OCI-LY3 (cell line): ENCODE measurements at regions not wholly inside any gene's neighbourhood (a gene's known extent, or its start where the extent isn't known, plus 50 kb on each side); places are given as distances from the start of the nearest gene placed in this dataset.
A peak's percentile ranks its signal among the peaks of the same experiment; 100 is the strongest.

Experiments used
- H2AFZ ChIP-seq: fragments of 200-600, 300-600 bp; shearing (Covaris generic); 2 replicates; pipeline ENCODE4 v1.6.0; 2014; ENCODE audit warnings: antibody characterized with exemption, low read depth, low read length
- H3K27ac ChIP-seq: fragments of 200-600, 300-600 bp; sonication (generic); 2 replicates; pipeline ENCODE4 v1.5.1; 2014; ENCODE audit warnings: mild to moderate bottlenecking, low read length, moderate library complexity, mixed read lengths
- H3K27me3 ChIP-seq: fragments of 200-600, 300-600 bp; sonication (generic); 2 replicates; pipeline ENCODE4 v1.6.1; 2014; ENCODE audit warnings: low read depth, low read length, mixed read lengths
- H3K36me3 ChIP-seq: fragments of 200-600, 300-600 bp; sonication (generic); replicated peaks from 2 replicates; pipeline ENCODE3; 2014; ENCODE audit warnings: low read depth, low read length, mixed read lengths
- H3K4me1 ChIP-seq: fragments of 300-600, 200-600 bp; sonication (generic); 2 replicates; pipeline ENCODE4 v1.6.1; 2014; ENCODE audit warnings: low read length, mixed read lengths
- H3K4me2 ChIP-seq: fragments of 200-600, 300-600 bp; sonication (generic); 2 replicates; pipeline ENCODE4 v1.6.1; 2014; ENCODE audit warnings: low read length, mixed read lengths
- H3K4me3 ChIP-seq: fragments of 300-600, 200-600 bp; sonication (generic); 2 replicates; pipeline ENCODE4 v1.5.1; 2014; ENCODE audit warnings: antibody characterized with exemption, mild to moderate bottlenecking, low read length, moderate library complexity
- H3K79me2 ChIP-seq: fragments of 300-600, 200-600 bp; shearing (Covaris generic); 2 replicates; pipeline ENCODE4 v1.6.1; 2014; ENCODE audit warnings: mild to moderate bottlenecking, low read length, mixed read lengths
- H3K9ac ChIP-seq: fragments of 300-600, 200-600 bp; shearing (Covaris generic); 2 replicates; pipeline ENCODE4 v1.6.0; 2014; ENCODE audit warnings: mild to moderate bottlenecking, low read length, moderate library complexity
- H3K9me3 ChIP-seq: fragments of 200-600, 300-600 bp; shearing (Covaris generic); 2 replicates; pipeline ENCODE4 v1.6.1; 2014; ENCODE audit warnings: low read length, mixed read lengths; ENCODE audit not compliant: insufficient read depth
- H4K20me1 ChIP-seq: fragments of 200-600, 300-600 bp; sonication (generic); 2 replicates; pipeline ENCODE4 v1.6.1; 2016; ENCODE audit warnings: low read length, mixed read lengths; ENCODE audit not compliant: insufficient read depth
- CTCF ChIP-seq: fragments of 200-600, 300-600 bp; sonication (generic); IDR thresholded peaks from 2 replicates; pipeline ENCODE4 v1.5.1; 2014; ENCODE audit warnings: antibody characterized with exemption, low read length, low read depth
- EZH2phosphoT487 ChIP-seq: fragments of 200-600 bp; shearing (Covaris generic); IDR thresholded peaks from 2 replicates; pipeline ENCODE4 v1.6.1; 2018; ENCODE audit warnings: antibody characterized with exemption, mixed run types, low read depth

GRCh38 chr21:35338881-35339632 is 290.0 kb upstream of the RUNX1 start:
- no peaks in the 10 kb centered on the region for H3K79me2 ChIP-seq
- peak overlapping the region; percentile 28 for H3K4me2 ChIP-seq
- H3K9me3 ChIP-seq = 0 out of 2 replicates have a peak, but pooled peaks cover 6% of the 10 kb centered on the region
- H3K27ac ChIP-seq = peak overlapping the region; percentile 98
- no peaks in the 10 kb centered on the region for H3K27me3 ChIP-seq
- peaks cover 94% of the 10 kb centered on the region for H3K4me1 ChIP-seq
- H3K9ac ChIP-seq = peak overlapping the region; percentile 86
- no peak overlapping the region for H2AFZ ChIP-seq
- no peak overlapping the region for H3K4me3 ChIP-seq
- peaks cover 23% of the 10 kb centered on the region for H3K36me3 ChIP-seq
- TF ChIP-seq CTCF (no peak), EZH2phosphoT487 (no peak)
- H4K20me1 ChIP-seq = no peaks in the 10 kb centered on the region

- Histone ChIP-seq H3K4me2 (no peak overlapping the region), H3K27me3 (no peaks in the 10 kb centered on the region), H3K4me3 (no peak overlapping the region), H3K9me3 (0 out of 2 replicates have a peak, but pooled peaks cover 6% of the 10 kb centered on the region), H3K4me1 (peaks cover 94% of the 10 kb centered on the region), H3K79me2 (no peaks in the 10 kb centered on the region), H3K9ac (no peak overlapping the region), H2AFZ (no peak overlapping the region), H3K27ac (peak overlapping the region; percentile 98), H3K36me3 (peaks cover 22% of the 10 kb centered on the region), H4K20me1 (no peaks in the 10 kb centered on the region)
- no peak for TF ChIP-seq CTCF
Observed at GRCh38 chr21:35338281-35338680, 289.2 kb upstream of the RUNX1 start.

GRCh38 chr21:35337573-35337972 is 288.5 kb upstream of the RUNX1 start:
- Histone ChIP-seq H3K4me2 (no peak overlapping the region), H3K79me2 (no peaks in the 10 kb centered on the region), H4K20me1 (no peaks in the 10 kb centered on the region), H3K27ac (peak overlapping the region; percentile 98), H3K9me3 (0 out of 2 replicates have a peak, but pooled peaks cover 6% of the 10 kb centered on the region), H3K36me3 (peaks cover 25% of the 10 kb centered on the region), H3K4me1 (peaks cover 93% of the 10 kb centered on the region), H3K9ac (no peak overlapping the region), H3K27me3 (no peaks in the 10 kb centered on the region), H2AFZ (no peak overlapping the region), H3K4me3 (no peak overlapping the region)
- TF ChIP-seq CTCF (no peak), EZH2phosphoT487 (no peak)

- no peaks in the 10 kb centered on the region for H3K79me2 ChIP-seq
- no peak for TF ChIP-seq CTCF
- no peak for TF ChIP-seq EZH2phosphoT487
- no peaks in the 10 kb centered on the region for H3K27me3 ChIP-seq
- no peak overlapping the region for H3K4me2 ChIP-seq
- peaks cover 27% of the 10 kb centered on the region for H3K36me3 ChIP-seq
- no peaks in the 10 kb centered on the region for H4K20me1 ChIP-seq
- H3K9me3 ChIP-seq = 0 out of 2 replicates have a peak, but pooled peaks cover 6% of the 10 kb centered on the region
- no peak overlapping the region for H3K4me3 ChIP-seq
- no peak overlapping the region for H2AFZ ChIP-seq
- H3K4me1 ChIP-seq = peaks cover 85% of the 10 kb centered on the region
- H3K9ac ChIP-seq = no peak overlapping the region
- H3K27ac ChIP-seq = peak overlapping the region; percentile 88
Observed at GRCh38 chr21:35336534-35336933, 287.4 kb upstream of the RUNX1 start.
